ENCODE measurements at regions not wholly inside any gene's neighbourhood (a gene's known extent, or its start where the extent isn't known, plus 50 kb on each side); places are given as distances from the start of the nearest gene placed in this dataset.

DNA sequence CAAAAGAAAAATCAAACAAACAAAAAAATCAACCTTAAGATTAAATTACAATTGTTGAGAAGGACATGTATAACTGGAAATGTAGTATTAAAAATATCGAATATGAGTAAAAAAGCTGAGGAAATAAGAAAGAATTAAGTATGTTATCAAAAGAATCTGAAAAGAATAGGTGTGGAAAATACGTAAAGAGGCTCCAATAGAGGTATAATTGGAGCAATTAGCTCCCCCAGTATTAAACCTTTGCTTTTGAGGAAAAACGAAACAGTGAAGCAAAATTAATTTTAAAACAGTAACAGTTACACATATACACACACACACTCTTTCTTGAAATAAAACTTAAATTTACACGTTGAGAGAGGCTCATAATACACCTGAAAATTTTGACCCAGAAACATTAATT lies 578.7 kb upstream of the ADAMTS16 start:
- TF ChIP-seq, protein P1, sequence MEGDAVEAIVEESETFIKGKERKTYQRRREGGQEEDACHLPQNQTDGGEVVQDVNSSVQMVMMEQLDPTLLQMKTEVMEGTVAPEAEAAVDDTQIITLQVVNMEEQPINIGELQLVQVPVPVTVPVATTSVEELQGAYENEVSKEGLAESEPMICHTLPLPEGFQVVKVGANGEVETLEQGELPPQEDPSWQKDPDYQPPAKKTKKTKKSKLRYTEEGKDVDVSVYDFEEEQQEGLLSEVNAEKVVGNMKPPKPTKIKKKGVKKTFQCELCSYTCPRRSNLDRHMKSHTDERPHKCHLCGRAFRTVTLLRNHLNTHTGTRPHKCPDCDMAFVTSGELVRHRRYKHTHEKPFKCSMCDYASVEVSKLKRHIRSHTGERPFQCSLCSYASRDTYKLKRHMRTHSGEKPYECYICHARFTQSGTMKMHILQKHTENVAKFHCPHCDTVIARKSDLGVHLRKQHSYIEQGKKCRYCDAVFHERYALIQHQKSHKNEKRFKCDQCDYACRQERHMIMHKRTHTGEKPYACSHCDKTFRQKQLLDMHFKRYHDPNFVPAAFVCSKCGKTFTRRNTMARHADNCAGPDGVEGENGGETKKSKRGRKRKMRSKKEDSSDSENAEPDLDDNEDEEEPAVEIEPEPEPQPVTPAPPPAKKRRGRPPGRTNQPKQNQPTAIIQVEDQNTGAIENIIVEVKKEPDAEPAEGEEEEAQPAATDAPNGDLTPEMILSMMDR (IDR thresholded peaks at IDR 0.05; ENCODE audit: insufficient read depth, low read length, missing control alignments): no peak
- CTCF ChIA-PET: no interaction called here
- POLR2A ChIA-PET: no interaction called here
- no peak for DNase-seq (ENCODE audit: low read depth, low spot score)
- H3K4me3 ChIP-seq (ENCODE audit: low read depth, low read length): no peak overlapping the region

DNA sequence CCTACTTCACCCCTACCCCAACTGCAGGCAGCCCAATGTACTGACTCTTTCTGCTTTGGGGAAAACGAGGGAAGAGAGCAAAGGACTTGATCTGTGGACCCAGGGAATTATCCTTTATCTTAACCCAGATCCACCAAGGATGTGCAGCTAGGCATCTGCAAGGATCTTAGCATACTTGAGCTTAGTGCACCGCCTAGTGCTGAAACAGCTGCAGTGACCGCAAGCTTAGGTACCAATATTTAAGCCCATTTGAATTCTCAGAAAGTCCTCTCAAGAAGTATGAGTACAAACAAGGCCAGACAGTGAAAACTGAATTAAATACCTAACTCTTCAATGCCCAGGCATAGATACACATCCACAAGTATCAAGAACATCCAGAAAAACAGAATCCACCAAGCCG lies 576.7 kb upstream of the ADAMTS16 start:
- CTCF ChIA-PET: no interaction called here
- DNase-seq (ENCODE audit: low read depth, low spot score): no peak
- no peak overlapping the region for H3K4me3 ChIP-seq (ENCODE audit: low read depth, low read length)
- POLR2A ChIA-PET: no interaction called here
- TF ChIP-seq, protein P1 (IDR thresholded peaks at IDR 0.05; ENCODE audit: insufficient read depth, low read length, missing control alignments): peak; percentile 27

DNA sequence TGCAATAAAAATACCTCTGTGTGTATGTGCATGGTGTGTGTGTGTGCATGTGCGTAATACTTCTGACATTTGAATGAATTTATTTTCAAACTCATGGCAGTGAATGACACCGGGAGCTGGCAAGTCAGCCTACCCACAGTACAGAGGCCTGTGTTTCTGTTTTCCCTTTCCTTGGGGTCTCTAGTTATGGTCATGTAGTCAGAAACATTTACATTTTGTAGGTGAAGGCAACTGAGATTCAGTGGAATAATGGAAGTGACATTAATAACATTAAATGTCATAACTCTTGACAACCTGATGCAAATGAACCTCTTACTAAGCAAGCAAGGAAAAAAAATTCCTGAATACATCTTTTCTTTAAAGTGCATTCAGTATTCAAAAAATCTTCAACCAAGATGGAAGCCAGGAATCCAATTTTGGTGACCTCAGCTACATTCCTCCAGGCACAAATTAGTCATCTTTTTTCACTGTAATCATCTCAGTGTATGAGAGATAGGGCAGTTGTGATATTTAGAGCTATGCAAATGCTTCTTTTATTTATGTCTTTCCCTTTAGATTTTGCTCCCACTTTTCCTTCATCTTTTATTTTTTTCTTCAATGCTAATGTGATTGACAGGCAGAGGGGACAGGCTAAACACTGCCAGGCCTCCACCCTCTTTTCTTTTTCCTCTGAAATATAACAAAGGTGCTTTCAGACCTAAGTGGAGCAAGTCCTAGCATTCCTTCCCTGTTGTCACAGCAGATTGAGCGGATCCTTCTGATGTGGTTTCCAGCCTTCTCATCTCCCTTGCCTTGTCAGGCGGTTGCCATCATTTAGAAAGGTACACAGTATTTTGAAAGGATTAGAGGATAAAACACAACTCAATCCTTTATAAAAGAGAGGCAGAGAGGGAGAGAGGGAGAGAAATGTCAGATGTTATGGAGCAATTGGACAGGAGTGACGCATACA lies 569.8 kb upstream of the ADAMTS16 start:
- no peak for DNase-seq (ENCODE audit: low read depth, low spot score)
- TF ChIP-seq, protein P1 (IDR thresholded peaks at IDR 0.05; ENCODE audit: insufficient read depth, low read length, missing control alignments): no peak
- no peak overlapping the region for H3K4me3 ChIP-seq (ENCODE audit: low read depth, low read length)
- CTCF ChIA-PET: no interaction called here
- POLR2A ChIA-PET: no interaction called here

DNA sequence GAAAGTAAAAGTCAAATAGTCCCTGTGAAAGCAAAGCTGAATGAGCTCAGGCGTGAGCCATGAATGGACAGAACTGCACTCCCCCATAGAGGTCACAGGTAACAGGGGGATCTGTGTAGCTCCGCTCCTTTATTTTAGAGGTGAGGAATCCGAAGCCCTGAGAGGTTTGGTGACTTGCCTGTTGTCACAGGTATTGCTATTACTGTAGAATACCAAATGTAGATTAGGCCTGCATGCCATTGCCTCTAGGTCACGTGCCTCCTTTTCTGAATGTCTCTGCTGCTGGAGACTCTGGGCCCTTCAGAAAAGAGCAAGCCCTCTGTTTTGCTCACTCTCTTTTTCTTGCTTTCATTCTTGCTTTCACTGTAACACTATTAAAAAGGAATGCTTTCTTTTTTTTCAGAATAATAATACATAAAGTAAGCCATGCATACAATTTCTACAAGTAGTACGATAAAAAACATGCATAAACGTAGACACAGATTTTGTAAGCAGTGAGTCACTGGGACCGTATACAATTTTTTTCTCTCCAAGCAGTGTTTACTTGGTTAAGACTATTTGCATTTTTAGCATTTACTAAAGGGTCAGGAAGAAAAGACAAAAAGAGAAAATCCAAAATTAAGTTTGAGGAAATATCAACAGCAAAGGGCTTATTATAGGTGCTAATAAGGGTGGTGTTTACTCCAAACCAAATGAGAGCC lies 568.7 kb upstream of the ADAMTS16 start:
- CTCF ChIA-PET: no interaction called here

DNA sequence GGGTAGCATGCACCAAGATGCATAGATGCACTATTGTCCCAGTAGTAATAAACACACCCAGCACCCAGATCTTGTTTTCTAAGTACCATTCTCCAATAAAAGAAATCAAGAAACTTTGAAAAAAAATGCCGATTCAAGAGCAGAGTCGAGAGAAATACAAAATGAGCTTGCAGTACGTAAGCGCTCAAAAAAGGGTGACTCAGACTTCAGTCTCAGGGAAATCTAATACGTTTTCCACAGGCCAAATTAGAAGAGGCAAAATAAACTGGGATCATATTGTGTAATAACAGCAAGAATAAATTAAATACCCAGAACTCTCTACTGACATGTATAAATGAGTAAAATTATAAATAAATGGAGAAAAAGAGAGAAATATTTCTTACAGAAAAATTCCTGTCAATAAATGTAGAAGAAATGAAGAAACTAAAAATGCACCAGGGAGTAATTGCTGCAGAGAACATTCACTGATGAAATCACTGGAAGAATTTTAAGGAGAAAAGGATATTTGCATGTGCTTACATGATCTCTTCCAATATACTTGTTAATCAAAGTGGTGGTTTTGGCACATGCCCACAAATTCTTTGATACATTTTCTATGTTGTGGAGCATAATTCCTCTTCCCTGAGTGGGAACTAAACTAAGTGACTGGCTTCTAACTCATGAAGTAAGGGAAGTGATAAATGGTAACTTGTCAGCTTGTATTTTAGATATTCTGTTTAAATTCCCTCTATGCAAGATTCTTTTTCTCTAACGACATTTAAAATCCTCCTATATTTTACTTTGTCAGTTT lies 567.6 kb upstream of the ADAMTS16 start:
- TF ChIP-seq, protein P1 (IDR thresholded peaks at IDR 0.05; ENCODE audit: insufficient read depth, low read length, missing control alignments): no peak
- POLR2A ChIA-PET: no interaction called here
- no peak overlapping the region for H3K4me3 ChIP-seq (ENCODE audit: low read depth, low read length)
- CTCF ChIA-PET: no interaction called here
- no peak for DNase-seq (ENCODE audit: low read depth, low spot score)

More for the DNA sequence above, 568.7 kb upstream of the ADAMTS16 start:
- no peak for DNase-seq (ENCODE audit: low read depth, low spot score)
- TF ChIP-seq, protein P1 (IDR thresholded peaks at IDR 0.05; ENCODE audit: insufficient read depth, low read length, missing control alignments): no peak
- POLR2A ChIA-PET: no interaction called here
- H3K4me3 ChIP-seq (ENCODE audit: low read depth, low read length): no peak overlapping the region

DNA sequence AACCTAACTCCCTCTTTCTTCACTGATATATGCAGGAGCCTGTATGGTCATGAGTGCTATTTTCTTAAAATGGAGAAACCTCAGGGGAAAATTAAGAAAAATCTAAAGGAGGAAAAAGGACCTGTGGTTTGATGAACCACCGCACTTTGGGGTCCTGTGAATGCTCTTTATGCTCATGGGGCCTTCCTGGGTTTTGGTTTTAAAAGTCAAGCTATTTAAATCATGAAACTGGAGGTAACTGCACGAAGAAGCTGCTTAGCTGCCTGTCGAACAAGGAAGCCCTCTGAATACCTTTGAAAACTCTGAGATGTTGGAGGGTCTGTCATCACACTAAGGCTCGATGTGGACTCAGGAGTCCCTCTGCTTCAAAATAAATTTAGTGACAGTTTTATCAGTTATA lies 564.5 kb upstream of the ADAMTS16 start:
- ChIA-PET POLR2A (no interaction called here), CTCF (no interaction called here)
- DNase-seq (ENCODE audit: low read depth, low spot score): no peak
- no peak overlapping the region for H3K4me3 ChIP-seq (ENCODE audit: low read depth, low read length)
- TF ChIP-seq, protein P1 (IDR thresholded peaks at IDR 0.05; ENCODE audit: insufficient read depth, low read length, missing control alignments): no peak
